ENCODE measurements at regions not wholly inside any gene's neighbourhood (a gene's known extent, or its start where the extent isn't known, plus 50 kb on each side); places are given as distances from the start of the nearest gene placed in this dataset.
"Not testable (repeated sequence)": the region's sequence is repeated elsewhere in the genome, so short reads cannot be mapped to it uniquely, and the experiment has no call there.

DNA sequence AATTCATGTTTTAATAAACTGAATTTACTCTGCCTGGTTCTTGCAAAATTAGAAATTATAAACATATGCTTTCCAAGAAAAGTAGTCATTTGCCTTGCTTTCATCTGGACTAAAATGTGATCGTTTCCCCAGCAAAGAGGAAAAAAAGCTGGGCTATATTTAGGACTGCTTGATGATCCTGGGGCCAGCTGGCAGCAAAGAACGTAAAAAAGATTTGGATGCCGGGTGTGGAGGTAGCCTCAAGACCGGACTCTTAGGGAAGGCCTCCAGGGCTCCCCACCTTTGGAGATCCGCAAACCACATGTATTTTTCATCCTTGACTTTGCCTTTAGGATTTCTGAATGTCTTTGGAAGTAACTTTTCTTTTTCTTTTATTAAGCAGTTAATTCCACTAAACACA lies 156.1 kb upstream of the SEMA6A start:
- Mint-ChIP-seq H3K4me1 (no peaks in the 10 kb centered on the region), H3K9me3 (peaks cover 0 to 2% of the 10 kb centered on the region in 2 donors), H3K36me3 (no peaks in the 10 kb centered on the region), H3K27me3 (ENCODE audit: low read depth in 2 of 2) (no peaks in the 10 kb centered on the region), H3K4me3 (no peak overlapping the region), H3K27ac (no peak overlapping the region)
- WGBS (ENCODE audit: insufficient coverage), result 91% methylated on average over 4 of the region's 5 CpGs
- intact Hi-C loops (cut with micrococcal nuclease), result no loop called here
- Histone ChIP-seq H3K36me3 (ENCODE audit: control insufficient read depth, insufficient read depth, low read length) (no peaks in the 10 kb centered on the region), H3K9me3 (ENCODE audit: control insufficient read depth, insufficient read depth, low read length) (no peaks in the 10 kb centered on the region), H3K27ac (ENCODE audit: low read length) (no peak overlapping the region), H3K4me1 (ENCODE audit: control insufficient read depth, insufficient read depth, low read length) (no peaks in the 10 kb centered on the region), H3K27me3 (ENCODE audit: control insufficient read depth, insufficient read depth, low read length) (no peaks in the 10 kb centered on the region), H3K4me3 (ENCODE audit: low read length) (no peak overlapping the region)
- DNase-seq (no peak), ATAC-seq (no peak)
- no peak for TF ChIP-seq CTCF (IDR thresholded peaks at IDR 0.05)

DNA sequence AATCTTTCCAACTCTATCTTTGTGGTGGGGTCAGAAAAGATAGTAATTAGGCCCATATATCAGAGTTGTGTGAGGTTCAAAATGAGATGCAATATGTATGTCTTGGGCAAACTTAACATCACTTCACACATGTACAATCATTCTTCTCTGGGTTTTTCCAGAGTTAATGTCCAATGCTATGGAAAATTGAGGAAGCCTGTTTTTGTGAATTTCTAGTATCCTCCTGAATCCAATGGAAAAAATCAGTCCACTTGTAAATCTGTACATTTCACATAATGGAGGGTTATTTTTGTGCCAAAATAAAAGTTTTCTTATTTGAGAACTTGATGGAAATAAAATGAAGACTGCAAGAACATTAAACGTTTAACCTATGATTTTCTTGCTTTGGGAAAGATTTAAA lies 155.6 kb upstream of the SEMA6A start:
- Mint-ChIP-seq H3K4me3 (no peak overlapping the region), H3K4me1 (no peaks in the 10 kb centered on the region), H3K9me3 (peaks cover 0 to 2% of the 10 kb centered on the region in 2 donors), H3K27me3 (ENCODE audit: low read depth in 2 of 2) (no peaks in the 10 kb centered on the region), H3K27ac (no peak overlapping the region), H3K36me3 (no peaks in the 10 kb centered on the region)
- no peak for TF ChIP-seq CTCF (IDR thresholded peaks at IDR 0.05)
- intact Hi-C loops (cut with micrococcal nuclease), result no loop called here
- no peaks in the 10 kb centered on the region for H3K4me1 ChIP-seq (ENCODE audit: control insufficient read depth, insufficient read depth, low read length)
- WGBS (ENCODE audit: insufficient coverage), result 89% methylated on average over 1 of the region's 1 CpG
- ATAC-seq, result no peak
- no peak overlapping the region for H3K4me3 ChIP-seq (ENCODE audit: low read length)
- DNase-seq, result no peak
- no peaks in the 10 kb centered on the region for H3K9me3 ChIP-seq (ENCODE audit: control insufficient read depth, insufficient read depth, low read length)
- H3K27me3 ChIP-seq (ENCODE audit: control insufficient read depth, insufficient read depth, low read length), result no peaks in the 10 kb centered on the region
- H3K36me3 ChIP-seq (ENCODE audit: control insufficient read depth, insufficient read depth, low read length), result no peaks in the 10 kb centered on the region
- no peak overlapping the region for H3K27ac ChIP-seq (ENCODE audit: low read length)

DNA sequence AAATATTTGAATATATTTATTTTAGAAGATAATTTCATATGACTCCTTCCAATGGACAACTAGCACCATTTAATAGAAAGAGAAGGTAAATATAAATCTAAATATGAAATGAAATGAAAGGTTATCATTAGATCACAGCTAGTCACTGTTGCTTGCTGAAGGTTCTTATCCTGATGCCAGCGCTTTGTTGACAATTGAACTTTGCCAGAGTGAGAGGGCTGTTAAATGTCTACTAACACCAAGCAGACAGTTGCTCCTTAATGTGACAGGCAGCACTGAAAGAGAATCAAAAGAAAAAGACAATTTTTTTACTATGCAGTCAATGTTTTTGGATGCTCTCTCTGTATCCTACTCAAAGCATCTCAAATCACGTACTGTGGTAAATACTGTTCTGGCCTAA lies 152.6 kb upstream of the SEMA6A start:
- no peak for TF ChIP-seq CTCF (IDR thresholded peaks at IDR 0.05)
- Mint-ChIP-seq H3K27me3 (ENCODE audit: low read depth in 2 of 2) (no peaks in the 10 kb centered on the region), H3K4me3 (no peak overlapping the region), H3K36me3 (no peaks in the 10 kb centered on the region), H3K9me3 (peaks cover 0 to 2% of the 10 kb centered on the region in 2 donors), H3K27ac (no peak overlapping the region), H3K4me1 (no peaks in the 10 kb centered on the region)
- 92% methylated on average over 2 of the region's 2 CpGs for WGBS (ENCODE audit: insufficient coverage)
- DNase-seq (no peak), ATAC-seq (no peak)
- no peaks in the 10 kb centered on the region for H3K36me3 ChIP-seq (ENCODE audit: control insufficient read depth, insufficient read depth, low read length)
- no peaks in the 10 kb centered on the region for H3K9me3 ChIP-seq (ENCODE audit: control insufficient read depth, insufficient read depth, low read length)
- H3K4me1 ChIP-seq (ENCODE audit: control insufficient read depth, insufficient read depth, low read length), result no peaks in the 10 kb centered on the region
- H3K27ac ChIP-seq (ENCODE audit: low read length), result no peak overlapping the region
- H3K27me3 ChIP-seq (ENCODE audit: control insufficient read depth, insufficient read depth, low read length), result no peaks in the 10 kb centered on the region
- intact Hi-C loops (cut with micrococcal nuclease), result no loop called here
- no peak overlapping the region for H3K4me3 ChIP-seq (ENCODE audit: low read length)

- H3K27me3 ChIP-seq (ENCODE audit: control insufficient read depth, insufficient read depth, low read length); intact Hi-C loops (cut with micrococcal nuclease); DNase-seq; ATAC-seq; H3K27me3 Mint-ChIP-seq (ENCODE audit: low read depth in 2 of 2); H3K4me3 ChIP-seq (ENCODE audit: low read length); H3K9me3 ChIP-seq (ENCODE audit: control insufficient read depth, insufficient read depth, low read length); H3K4me3 Mint-ChIP-seq; H3K27ac Mint-ChIP-seq; H3K27ac ChIP-seq (ENCODE audit: low read length); H3K36me3 ChIP-seq (ENCODE audit: control insufficient read depth, insufficient read depth, low read length); H3K4me1 Mint-ChIP-seq; H3K4me1 ChIP-seq (ENCODE audit: control insufficient read depth, insufficient read depth, low read length); H3K36me3 Mint-ChIP-seq; H3K9me3 Mint-ChIP-seq: not testable (repeated sequence)
- WGBS (ENCODE audit: insufficient coverage), result 86% methylated on average over 2 of the region's 2 CpGs
Observed at GRCh38 chr5:116726180-116726579, 151.6 kb upstream of the SEMA6A start.
